ENCODE measurements at regions not wholly inside any gene's neighbourhood (a gene's known extent, or its start where the extent isn't known, plus 50 kb on each side); places are given as distances from the start of the nearest gene placed in this dataset.

DNA sequence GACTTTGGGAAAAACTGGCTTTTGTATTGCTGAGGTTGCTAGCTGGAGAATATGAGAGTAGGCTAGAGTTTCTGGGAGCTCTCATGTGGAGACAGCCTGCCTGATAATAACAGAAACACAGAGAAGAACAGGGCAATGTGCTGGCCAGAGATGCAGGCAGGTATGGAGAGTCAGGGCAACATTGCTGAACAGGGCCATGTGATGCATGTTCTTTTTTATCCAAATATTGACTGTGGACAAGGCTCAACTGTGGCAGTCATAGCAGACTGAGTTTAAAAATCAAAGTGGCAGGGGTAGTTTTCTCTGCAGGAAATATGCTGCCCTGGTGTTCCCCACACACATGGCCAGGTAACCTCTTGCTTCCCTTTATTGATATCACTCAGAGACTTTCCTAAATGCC is 381.1 kb downstream of the RASEF start:
- H3K4me1 ChIP-seq, result no peaks in the 10 kb centered on the region
- DNase-seq (no peak), ATAC-seq (no peak)
- no peak for TF ChIP-seq CTCF (IDR thresholded peaks at IDR 0.05)
- H3K27ac ChIP-seq, result no peak overlapping the region
- intact Hi-C loops (cut with DNase I), result no loop called here
- H3K27me3 ChIP-seq (ENCODE audit: low read depth), result no peaks in the 10 kb centered on the region
- H3K4me3 ChIP-seq, result no peak overlapping the region
- H3K9me3 ChIP-seq, result no peaks in the 10 kb centered on the region
- H3K36me3 ChIP-seq, result no peaks in the 10 kb centered on the region

GRCh38 chr9:82682431-82682830 is 380.5 kb downstream of the RASEF start:
- Histone ChIP-seq H3K4me1 (no peaks in the 10 kb centered on the region), H3K27ac (no peak overlapping the region), H3K4me3 (no peak overlapping the region), H3K36me3 (no peaks in the 10 kb centered on the region), H3K27me3 (ENCODE audit: low read depth) (no peaks in the 10 kb centered on the region), H3K9me3 (no peaks in the 10 kb centered on the region)
- DNase-seq, result no peak
- TF ChIP-seq CTCF (IDR thresholded peaks at IDR 0.05), result no peak
- intact Hi-C loops (cut with DNase I), result no loop called here
- no peak for ATAC-seq

DNA sequence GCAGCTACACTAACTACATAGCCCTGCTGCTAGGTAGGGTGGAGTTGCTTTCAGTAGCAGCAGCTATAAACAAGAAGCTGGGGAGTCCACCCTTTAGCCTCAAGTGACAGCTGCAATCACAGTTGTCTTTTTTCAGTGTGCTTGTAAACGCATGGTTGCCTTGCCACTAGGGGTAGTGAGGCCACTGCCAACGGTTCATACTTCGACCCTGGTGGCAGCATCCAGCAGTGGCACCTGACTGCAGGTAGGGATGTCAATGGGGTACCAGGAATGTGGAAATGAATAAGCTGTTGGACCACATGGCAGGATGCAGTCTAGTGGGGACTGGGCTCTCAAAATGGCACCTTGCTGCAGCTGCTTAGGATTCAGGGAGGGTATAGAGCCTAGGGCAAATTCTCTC is 367.2 kb downstream of the RASEF start:
- no peak for ATAC-seq
- no peaks in the 10 kb centered on the region for H3K4me1 ChIP-seq
- DNase-seq, result no peak
- peaks cover 11% of the 10 kb centered on the region for H3K9me3 ChIP-seq
- no peak for TF ChIP-seq CTCF (IDR thresholded peaks at IDR 0.05)
- intact Hi-C loops (cut with DNase I), result no loop called here
- H3K27ac ChIP-seq, result no peak overlapping the region
- no peak overlapping the region for H3K4me3 ChIP-seq
- H3K27me3 ChIP-seq (ENCODE audit: low read depth), result no peaks in the 10 kb centered on the region
- no peaks in the 10 kb centered on the region for H3K36me3 ChIP-seq

GRCh38 chr9:82706786-82707185 is 356.2 kb downstream of the RASEF start:
- ATAC-seq, result no peak
- TF ChIP-seq CTCF (IDR thresholded peaks at IDR 0.05), result no peak
- intact Hi-C loops (cut with DNase I), result no loop called here

GRCh38 chr9:82716821-82717220 is 346.1 kb downstream of the RASEF start:
- no peaks in the 10 kb centered on the region for H3K36me3 ChIP-seq
- H3K27me3 ChIP-seq (ENCODE audit: low read depth), result no peaks in the 10 kb centered on the region
- no peak for TF ChIP-seq CTCF (IDR thresholded peaks at IDR 0.05)
- H3K27ac ChIP-seq, result no peak overlapping the region
- no peak for DNase-seq
- no peak overlapping the region for H3K4me3 ChIP-seq
- no peak for ATAC-seq
- H3K4me1 ChIP-seq, result no peaks in the 10 kb centered on the region
- H3K9me3 ChIP-seq, result peaks cover 3% of the 10 kb centered on the region
- intact Hi-C loops (cut with DNase I), result no loop called here

More at GRCh38 chr9:82706786-82707185, 356.2 kb downstream of the RASEF start:
- Histone ChIP-seq H3K4me1 (no peaks in the 10 kb centered on the region), H3K27ac (no peak overlapping the region), H3K4me3 (no peak overlapping the region), H3K27me3 (ENCODE audit: low read depth) (no peaks in the 10 kb centered on the region), H3K9me3 (no peaks in the 10 kb centered on the region), H3K36me3 (no peaks in the 10 kb centered on the region)
- no peak for DNase-seq

DNA sequence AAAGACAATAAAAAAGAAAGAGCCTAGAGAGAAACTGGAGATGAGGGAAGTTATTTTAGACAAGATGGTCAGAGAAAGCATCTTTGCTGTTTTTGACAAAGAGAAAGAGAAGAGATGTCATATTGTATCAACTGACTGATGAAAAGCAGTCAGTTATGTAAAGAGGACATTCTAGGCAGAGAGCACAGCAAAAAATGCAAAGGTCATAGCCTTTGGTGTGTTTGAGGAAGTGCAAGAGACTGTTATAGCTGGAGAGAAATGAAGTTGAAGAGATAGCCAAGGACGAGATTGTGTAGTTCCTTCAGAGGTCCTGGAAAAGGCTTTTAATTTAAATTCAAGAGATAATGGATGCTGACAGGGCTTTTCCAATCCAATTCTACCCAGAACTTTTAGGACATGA is 342.4 kb downstream of the RASEF start:
- no peaks in the 10 kb centered on the region for H3K27me3 ChIP-seq (ENCODE audit: low read depth)
- no peak overlapping the region for H3K27ac ChIP-seq
- DNase-seq (no peak), ATAC-seq (no peak)
- no peaks in the 10 kb centered on the region for H3K4me1 ChIP-seq
- no peak for TF ChIP-seq CTCF (IDR thresholded peaks at IDR 0.05)
- no peak overlapping the region for H3K4me3 ChIP-seq
- no peaks in the 10 kb centered on the region for H3K36me3 ChIP-seq
- intact Hi-C loops (cut with DNase I), result no loop called here
- no peaks in the 10 kb centered on the region for H3K9me3 ChIP-seq

Measured in lower lobe of right lung (tissue), 2 donors.